OCI-M2 (cell line): ENCODE measurements at regions not wholly inside any gene's neighbourhood (a gene's known extent, or its start where the extent isn't known, plus 50 kb on each side); places are given as distances from the start of the nearest gene placed in this dataset.
"Not testable (repeated sequence)": the region's sequence is repeated elsewhere in the genome, so short reads cannot be mapped to it uniquely, and the experiment has no call there.

Source experiments
- DNase-seq: peaks from one replicate; lab custom pipeline; 2025; ENCODE audit not compliant: unreplicated experiment; lab: John Stamatoyannopoulos, UW

DNA sequence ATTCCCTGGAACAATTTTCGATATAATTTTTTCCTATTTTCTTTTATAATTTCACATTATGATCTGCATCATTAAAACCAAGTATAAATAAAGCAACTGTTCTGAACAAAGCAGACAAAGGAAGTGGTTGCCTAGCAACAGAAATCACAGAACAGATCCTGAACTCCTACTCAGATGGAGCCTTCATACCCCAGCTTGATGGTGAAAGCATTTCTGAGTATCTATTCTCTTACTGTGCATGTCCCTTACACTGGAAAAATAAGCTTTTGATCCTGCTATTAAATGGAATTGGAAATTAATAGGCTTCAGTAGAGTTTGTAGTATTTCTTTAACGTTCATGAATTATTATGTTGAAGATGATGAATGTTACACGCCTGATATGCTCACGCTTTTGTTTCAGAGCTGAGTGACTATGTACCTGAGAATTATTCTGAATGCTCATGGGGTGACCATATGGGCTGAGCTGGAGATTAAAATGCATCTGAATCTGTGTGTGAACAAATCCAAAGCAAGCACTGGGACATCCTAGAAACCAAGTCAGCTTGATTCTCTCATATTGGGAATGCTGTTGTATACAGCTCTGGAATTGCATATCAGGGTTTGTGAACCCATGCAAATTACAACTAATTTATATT, 254.0 kb downstream of the KCNJ3 start:
- no peak for DNase-seq

DNA sequence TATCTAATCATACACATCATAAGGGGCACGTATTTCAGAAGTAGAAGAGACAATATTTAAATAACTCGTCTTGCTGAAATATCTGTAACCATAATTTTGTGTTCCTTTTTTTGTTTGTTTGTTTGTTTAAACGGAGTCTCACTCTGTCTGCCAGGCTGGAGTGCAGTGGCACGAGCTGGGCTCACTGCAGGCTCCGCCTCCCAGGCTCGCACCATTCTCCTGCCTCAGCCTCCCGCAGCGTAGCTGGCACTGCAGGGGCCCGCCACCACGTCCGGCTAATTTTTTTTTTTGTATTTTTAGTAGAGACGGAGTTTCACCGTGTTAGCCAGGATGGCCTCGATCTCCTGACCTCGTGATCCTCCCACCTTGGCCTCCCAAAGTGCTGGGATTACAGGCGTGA, 248.9 kb downstream of the KCNJ3 start:
- not testable (repeated sequence) for DNase-seq

DNA sequence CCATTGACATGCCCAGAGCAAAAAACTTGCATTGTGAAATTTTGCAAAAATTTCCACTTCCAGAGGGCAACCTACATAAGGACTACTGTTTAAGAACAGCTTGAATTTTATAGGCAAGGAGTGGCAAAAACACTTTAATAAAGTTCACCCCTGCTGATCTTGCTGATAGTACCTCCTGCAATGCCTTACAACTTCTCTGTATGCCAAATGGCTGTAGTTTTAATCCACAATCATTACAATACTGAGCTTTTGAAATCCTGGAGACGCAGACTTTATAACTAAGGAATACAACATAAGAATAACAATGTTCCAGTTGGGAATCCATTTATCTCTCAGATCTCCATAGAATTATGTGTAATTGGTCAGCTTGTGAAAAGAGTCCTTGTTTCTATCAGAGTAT, 247.5 kb downstream of the KCNJ3 start:
- no peak for DNase-seq

DNA sequence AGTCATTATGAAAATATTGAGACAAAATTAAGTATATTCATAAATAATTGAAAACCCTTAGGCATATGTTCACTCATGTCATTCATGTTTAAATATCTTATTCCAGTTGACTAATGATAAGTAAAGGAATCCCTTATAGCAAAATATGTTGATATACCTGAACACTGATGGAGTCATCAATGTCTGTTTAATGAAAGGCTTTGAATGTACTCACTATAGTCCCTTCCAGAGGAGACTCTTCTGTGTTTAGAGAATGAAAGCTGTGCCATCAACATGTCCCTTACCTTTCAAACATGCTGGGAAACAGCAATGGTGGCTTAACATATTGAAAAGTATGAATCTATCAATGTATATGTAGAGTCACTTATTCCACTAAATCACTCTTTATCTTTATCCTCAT, 242.9 kb downstream of the KCNJ3 start:
- no peak for DNase-seq

DNA sequence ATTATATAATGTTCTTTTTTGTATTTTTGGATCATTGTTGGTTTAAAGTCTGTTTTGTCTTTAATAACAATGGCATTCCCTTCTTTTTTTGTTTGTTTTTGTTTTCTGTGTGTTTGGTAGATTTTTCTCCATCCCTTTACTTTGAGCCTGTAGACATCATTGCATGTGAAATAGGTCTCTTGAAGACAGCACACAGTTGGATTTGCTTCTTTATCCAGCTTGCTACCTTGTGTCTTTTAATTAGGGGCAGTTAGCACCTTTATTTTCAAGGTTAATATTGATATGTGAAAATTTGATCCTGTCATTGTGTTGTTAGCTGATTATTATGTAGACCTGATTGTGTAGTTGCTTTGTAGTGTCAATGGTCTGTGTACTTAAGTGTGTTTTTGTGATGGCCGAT, 235.7 kb downstream of the KCNJ3 start:
- DNase-seq, result no peak

DNA sequence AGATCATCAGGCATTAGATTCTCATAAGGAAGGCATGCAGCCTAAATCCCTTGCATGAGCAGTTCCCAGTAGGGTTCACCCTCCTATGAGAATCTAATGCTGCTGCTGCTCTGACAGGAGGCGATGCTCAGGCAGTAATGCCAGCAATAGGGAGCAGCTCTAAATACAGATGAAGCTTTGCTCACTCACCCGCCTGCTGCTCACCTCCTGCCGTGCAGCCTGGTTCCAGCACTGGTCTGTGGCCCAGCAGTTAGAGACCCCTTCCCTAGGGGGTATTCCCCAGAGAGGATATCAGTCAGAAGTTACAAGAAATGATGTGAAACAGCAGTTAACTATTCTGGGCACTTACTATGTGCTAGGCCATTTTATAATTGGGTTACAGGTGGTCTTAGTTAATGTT, 226.0 kb downstream of the KCNJ3 start:
- DNase-seq, result no peak

DNA sequence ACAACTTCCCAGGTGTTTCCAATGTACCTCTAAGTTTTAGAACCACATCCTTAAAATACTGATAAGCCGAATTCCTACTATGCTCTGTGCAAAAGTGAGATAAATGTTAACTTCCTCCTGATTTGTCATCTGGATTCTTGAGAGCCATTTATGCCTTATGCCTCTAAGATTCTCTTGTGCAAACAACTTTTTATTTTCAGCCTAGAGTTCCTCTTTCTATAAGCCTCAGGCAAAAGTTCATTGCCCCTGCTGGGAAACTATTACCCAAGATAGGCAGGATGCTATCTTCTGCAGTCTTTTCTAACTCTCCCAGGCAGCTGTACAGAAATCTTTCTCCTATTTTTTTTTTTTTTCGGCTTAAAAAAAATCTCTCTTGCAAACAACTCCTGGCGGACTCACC, 216.1 kb downstream of the KCNJ3 start:
- no peak for DNase-seq

DNA sequence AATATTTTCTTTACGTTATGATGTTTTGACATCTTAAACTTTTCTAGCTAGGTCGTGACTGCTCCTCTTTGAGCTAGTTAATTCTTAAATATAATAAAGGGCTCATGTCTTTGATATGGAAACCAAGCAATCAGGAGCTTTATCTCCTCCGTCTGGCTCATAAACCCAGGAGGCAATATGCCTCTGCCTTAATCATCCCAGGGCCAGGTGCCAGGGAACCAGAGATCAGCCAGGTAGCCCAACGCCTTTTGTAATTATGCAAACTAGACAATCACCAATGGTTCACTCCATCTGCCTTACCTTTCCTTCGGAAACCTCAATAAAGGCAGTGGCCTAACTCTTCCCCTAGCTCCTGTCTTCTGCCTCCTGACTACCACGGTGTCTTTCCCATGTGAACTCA, 213.7 kb downstream of the KCNJ3 start:
- no peak for DNase-seq

DNA sequence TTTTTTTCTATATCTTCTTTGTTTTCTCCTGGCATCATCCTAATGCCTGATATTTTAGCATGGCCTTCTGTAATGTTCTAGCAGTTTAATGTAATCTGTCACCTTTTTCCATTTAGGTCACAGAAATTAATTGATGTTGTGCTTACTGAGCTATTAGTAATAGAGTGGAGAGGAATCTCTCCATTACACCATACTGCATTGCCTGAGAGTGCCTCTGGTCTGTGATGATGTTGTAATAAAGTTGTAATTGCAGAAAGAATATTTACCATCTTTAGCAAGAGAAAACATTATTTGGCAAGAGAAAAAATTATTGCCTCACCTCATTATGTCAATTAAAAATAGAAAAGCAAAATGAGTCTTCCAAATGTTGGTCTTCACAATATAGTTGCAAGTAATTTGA, 213.2 kb downstream of the KCNJ3 start:
- DNase-seq, result no peak

DNA sequence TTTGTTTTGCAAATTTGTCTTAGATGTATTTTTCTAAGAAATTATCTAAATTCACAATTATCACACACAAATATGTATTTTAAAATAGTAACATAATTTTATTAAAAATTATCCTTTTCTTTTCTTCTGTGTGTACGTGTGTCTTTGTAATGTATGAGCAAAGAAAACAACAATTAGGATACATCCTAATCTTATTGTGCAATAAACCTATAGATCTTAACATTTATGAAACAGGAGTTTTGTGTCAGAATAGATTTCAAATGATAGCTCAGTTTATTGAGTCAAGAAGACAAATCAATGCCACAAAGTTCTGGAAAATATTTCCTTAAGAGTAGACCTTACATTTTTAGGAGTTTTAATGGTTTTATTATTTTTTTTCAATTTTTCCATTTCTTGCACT, 212.2 kb downstream of the KCNJ3 start:
- DNase-seq, result no peak

DNA sequence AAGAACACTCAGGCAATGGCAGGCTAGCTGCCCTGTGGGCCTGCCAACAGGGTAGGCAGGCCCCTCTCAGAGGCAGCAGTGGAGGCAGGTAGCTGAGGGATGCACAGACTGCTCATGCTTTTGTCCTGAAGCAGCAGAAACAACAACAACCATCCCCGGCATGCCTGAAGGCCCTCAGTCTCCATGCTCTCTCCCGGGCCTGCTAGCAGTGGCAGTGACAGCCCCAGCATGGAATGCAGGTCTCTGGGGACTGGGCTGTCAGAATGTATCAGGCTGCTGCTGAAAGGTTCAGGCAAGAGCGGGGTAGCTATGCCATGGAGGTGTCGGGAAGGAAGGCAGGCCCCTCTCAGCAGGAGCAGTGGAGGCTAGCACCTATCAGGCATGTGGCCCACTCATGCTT, 209.8 kb downstream of the KCNJ3 start:
- DNase-seq, result no peak
